GM04503 (cell line): ENCODE measurements at regions not wholly inside any gene's neighbourhood (a gene's known extent, or its start where the extent isn't known, plus 50 kb on each side); places are given as distances from the start of the nearest gene placed in this dataset.
"Not testable (repeated sequence)": the region's sequence is repeated elsewhere in the genome, so short reads cannot be mapped to it uniquely, and the experiment has no call there.

Source experiments
- DNase-seq: peaks from one replicate; pipeline ENCODE4 v3.0.0-alpha.2; 2012; ENCODE audit warnings: low read depth

DNA sequence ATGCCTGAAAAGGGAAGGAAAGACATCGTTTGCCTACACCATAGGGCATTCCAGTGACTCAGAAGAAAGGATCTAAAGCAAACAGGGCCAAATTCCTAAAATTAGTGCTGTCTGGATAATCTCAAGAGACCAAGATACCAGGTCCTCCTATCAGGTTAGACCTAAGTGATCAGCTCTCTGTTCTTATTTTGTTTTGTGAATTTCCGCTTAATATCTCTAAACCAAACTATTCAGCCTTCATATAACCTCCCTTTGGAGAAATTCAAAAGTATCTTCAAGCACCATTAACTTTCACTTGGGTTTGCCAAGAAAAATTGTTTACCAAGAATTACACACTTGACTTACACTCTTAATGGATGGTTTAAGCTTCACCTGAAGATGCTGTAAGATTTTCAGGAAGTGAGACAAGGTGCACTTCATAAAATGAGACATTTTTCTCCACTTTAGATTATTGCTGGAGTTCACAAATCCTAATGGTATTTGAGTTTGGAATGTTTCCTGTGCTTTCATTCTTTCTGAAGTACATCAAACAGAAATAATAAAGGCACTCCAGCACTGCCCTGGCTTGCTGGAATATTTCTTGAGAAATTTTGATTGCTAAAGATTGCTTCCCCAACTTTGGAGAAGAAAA is 376.1 kb downstream of the LMO7 start:
- DNase-seq = peak; percentile 26

DNA sequence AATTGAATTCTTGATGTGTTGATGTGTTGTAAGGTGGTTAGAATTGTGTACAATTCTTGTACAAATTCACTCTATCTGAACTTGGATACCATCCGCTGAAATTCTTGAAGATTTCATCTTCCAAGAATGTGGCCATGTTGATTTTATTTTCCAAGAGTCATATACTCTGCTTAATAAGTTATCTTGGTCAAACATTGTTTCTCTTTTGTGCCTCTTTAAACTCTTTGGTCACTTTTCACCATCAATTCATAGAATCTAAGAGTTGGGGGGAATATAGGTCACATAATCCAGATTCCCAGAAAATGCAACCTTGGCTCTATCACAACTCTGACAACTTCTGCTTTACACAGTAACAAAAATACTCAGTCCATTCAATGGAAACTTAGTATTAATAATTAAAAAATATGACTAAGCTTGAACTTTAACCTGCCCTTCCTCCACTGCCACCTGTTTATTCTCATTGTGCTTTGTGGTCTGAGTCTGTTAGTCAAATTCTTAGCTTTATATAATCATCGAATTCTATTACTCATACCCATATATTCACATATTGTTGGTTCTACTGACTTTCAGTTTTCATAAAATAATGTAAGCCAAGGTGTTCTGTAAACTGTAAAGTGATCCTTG is 373.2 kb downstream of the LMO7 start:
- no peak for DNase-seq

GRCh38 chr13:76004416-76004815 is 368.3 kb downstream of the LMO7 start:
- no peak for DNase-seq

DNA sequence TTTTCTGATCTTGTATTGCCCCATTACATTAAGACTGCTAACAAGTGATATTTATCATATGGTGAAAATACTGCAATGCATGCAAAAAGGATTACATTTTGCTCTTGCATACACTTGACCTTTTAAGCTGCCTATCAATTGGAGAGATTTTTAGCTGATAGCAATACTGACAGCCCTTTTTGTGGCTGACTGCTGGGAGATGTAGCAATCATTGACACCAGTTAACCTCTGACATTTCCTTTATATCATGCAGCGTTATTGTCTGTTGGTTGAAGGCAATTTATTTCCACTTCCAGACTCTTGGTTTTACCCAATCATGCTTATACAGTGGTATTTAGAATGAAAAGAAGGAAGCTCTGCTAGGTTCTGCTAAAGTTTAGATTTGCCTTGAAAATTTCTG is 364.0 kb downstream of the LMO7 start:
- DNase-seq = no peak

DNA sequence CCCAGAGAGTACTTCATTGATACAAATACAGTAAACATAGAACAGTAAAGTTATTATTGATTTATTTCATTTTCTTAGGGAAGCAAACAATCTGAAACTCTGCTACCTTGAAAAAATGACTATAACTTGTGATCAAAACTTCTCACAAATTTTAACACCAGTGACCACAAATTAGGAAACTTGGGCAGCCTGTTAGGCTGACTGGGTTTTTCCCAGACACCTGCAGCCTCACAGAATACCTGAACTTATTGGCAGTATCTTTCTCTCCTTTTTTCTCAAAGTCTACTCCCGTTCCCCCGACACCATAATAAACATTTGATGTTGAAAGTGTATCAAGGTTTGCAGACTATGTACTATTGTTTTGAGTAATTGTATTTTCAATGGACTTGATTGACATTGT is 360.5 kb downstream of the LMO7 start:
- DNase-seq = no peak

GRCh38 chr13:75995966-75996365 is 359.8 kb downstream of the LMO7 start:
- no peak for DNase-seq

GRCh38 chr13:75993823-75994222 is 357.7 kb downstream of the LMO7 start:
- DNase-seq = no peak

DNA sequence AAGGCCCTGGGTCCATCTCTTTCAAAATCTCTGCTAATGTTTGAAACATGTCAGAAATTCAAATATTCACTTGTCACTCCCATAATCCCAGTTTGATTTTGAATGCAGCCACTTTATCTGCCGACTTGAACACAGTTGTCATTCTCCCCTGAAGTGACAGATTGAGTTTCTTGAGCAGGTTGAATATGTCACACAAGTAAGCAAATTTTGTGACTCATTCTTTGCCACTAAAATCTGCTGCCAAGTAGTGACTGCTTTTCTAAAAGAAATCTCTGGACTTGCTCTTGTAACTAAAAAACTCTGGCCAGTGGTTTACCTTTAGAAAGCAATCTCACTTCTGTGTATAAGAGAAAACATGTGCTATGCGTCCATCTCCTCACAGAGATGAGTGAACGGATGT is 357.1 kb downstream of the LMO7 start:
- no peak for DNase-seq

- DNase-seq = no peak
Measured at GRCh38 chr13:75986818-75987217, 350.7 kb downstream of the LMO7 start.

DNA sequence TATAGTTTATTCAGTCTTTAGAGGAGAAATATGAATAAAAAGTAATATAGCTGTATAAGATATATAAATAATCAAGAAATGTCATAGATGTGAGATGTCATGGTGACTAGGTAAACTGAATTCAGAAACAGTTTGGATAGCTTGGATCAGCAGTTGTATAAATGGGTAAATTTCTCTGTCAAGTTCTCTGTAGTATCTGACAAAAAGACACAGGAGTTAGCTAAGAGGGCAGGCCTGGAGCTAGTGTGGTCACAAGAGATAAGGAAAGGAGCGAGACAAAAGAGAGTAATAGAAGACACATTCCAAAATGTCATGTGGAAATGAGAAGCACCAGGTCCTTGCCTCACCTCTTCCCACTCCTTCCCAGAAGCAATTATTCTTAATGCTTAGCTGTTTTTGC is 349.0 kb downstream of the LMO7 start:
- DNase-seq = no peak

DNA sequence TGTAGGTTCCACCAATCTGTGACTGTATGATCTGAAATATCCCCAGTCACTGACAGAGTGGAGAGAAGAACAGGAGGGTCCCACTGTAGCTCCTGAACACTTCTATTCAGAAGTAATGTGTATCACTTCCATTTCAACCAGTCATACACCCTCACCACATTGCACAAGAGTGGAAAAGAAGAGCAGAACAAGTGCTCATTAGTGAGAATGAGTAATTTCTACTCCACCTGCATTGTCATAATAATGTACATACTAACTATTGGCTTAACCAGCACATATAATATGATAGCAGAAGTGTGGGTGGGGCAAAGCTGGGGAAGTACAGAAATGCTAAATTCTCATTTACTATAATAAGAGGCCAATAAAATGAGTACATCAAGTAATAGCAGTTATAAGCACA is 342.7 kb downstream of the LMO7 start:
- DNase-seq = no peak

- peak; percentile 13 for DNase-seq
Measured at GRCh38 chr13:75968103-75968838, 332.1 kb downstream of the LMO7 start.

GRCh38 chr13:75963302-75963701 is 327.2 kb downstream of the LMO7 start:
- no peak for DNase-seq

- DNase-seq = no peak
Measured at GRCh38 chr13:75961911-75962310, 325.8 kb downstream of the LMO7 start.

DNA sequence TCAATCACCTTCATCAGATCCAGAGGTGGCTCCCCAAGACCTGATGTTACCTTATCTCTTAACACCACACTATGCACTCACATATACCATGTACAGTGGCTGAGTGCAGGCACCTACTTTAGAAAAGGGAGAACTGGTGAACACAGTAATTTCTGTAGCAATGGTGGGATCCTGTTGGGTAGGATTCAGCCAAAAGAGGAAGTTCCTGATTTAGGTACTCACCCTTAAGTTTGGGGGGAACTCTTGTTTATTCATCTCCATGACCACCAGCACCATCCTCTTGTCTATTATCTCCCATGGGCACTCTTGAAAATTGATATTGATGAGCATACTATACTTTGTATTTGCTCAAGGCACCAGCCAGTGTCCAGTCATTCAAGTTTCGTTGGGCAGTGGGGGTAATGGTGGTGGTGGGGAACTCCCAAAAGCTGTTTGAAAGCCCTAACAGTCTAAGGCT is 324.4 kb downstream of the LMO7 start:
- DNase-seq = no peak

DNA sequence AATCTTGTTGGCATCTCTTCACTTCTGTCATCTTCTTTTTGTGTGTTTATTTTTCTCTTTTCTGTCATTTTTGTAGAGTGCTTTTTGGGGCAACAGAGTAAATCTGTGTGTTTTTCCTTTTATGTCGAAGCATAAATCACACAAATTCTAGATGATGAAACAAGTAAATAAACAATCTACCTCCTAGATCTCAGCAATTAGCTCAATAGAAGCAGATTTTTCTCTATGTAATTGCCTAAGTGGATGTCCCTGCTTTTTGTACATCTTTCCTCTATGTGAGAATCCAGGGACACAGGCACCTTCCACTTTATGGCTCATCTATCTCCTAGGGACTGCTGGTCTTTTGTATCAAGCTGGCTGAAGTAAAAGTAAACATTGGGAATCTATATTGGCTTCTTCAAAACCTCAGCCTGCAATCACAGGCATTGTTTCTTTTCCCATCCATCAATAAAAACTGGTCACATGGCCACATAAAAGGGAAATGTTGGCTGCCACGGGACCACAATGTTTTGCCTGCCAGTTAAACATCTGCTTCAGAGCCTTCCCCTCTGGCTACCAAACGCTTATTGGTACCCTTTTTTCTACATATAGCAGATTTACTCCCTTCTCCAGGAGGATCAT is 323.8 kb downstream of the LMO7 start:
- DNase-seq = no peak

GRCh38 chr13:75953589-75953988 is 317.5 kb downstream of the LMO7 start:
- not testable (repeated sequence) for DNase-seq

GRCh38 chr13:75947448-75947847 is 311.3 kb downstream of the LMO7 start:
- no peak for DNase-seq

DNA sequence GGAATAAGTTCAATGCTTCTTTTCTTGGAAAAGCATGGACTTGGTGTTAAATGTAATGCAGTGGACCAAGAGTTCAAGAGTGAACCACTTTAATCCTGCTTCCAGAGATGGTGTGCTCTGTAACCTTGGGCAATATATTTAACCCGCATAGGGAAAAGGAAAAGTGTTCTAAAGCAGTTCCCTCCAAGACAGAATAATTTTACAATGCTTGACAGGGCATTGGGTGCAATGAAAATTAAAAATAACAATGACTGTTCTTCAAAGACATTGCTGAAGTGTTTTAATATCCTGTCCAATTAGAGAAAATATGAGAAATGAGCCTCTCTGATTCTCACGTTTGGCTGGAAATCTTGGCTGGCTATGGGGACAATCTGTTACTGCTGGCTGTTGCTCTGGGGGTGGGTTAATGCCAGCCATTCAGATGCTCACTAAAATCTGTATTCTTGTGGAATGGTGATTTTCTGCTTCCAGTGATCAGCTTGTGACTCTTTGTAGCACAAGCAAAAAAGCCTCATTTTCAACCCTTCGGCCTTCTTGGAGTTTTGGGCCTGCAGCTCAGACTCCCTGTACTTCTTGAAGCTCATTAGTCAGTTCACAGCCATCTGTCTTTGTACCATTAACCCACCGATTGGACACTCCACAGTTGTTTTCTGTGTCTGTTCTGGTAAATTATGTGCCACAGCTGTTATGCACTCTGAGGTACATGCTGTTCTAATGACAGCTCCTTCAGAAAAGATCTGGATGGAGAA is 310.6 kb downstream of the LMO7 start:
- no peak for DNase-seq

DNA sequence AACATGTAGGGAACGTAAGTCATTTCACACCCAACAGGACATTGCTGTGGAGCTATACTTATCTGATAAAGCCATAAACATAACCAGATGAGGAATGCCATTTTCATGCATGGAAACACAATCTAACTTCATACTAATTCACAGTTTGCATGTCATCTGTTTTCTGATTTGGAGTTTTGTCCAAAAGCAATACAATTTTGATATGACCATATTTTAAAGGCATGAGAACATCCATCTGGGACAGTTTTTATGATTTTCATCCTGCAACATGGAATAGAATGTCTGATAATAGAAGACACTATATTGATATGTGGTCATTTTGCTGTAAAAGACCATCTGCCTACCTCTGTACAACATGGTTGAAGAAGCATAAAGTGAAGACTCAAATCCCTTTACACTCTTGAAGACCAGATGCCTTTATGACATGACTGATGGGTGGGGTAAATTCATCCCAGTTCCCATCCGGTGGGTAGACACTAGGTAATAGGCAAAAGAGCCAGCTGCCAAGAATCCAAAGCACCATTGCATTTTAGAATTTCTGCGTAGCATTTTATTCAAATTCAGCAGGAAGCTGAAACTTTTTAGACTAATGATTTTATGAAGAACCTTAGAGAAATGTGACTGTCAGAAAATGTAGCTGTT is 309.8 kb downstream of the LMO7 start:
- no peak for DNase-seq

- DNase-seq = no peak
Measured at GRCh38 chr13:75938811-75939560, 302.9 kb downstream of the LMO7 start.
